HuH-7 (cell line): ENCODE measurements at regions not wholly inside any gene's neighbourhood (a gene's known extent, or its start where the extent isn't known, plus 50 kb on each side); places are given as distances from the start of the nearest gene placed in this dataset.

ENCODE experiments used
- DNase-seq: peaks from one replicate; pipeline ENCODE4 v3.0.0; 2011; ENCODE audit warnings: low spot score

DNA sequence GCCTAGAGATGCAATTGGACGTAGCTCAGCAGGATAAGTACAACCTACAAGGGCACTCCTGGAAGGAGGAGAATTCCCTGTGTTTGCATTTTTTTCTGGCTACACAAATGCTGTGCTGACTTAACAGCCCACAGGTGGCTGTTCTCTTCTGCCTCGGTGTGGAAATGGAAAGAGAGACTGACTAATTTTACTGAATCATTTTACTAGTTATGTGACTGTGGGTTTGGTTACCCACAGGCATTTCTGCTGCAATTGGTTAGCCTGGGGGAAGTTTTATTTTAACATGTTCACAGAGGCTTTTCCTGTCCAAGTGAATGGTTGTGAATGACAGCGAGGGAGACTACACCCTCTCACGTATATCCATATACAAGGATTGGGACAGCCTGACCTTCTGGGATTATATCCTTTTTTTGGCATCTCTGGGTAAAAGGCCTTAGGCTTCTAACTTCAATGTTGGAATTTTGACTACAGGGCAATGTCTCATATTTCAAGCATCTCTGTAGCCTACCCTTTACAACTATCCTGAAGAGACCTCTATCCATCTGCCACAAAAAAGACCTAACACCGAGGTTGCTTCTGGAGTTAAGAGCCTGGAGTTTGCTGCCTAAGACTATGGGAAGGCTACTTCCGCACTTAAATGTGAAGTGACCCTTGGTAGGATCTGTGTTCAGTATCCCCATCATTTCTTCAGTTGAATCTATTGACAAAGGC is 67.2 kb upstream of the TP63 start:
- no peak for DNase-seq

DNA sequence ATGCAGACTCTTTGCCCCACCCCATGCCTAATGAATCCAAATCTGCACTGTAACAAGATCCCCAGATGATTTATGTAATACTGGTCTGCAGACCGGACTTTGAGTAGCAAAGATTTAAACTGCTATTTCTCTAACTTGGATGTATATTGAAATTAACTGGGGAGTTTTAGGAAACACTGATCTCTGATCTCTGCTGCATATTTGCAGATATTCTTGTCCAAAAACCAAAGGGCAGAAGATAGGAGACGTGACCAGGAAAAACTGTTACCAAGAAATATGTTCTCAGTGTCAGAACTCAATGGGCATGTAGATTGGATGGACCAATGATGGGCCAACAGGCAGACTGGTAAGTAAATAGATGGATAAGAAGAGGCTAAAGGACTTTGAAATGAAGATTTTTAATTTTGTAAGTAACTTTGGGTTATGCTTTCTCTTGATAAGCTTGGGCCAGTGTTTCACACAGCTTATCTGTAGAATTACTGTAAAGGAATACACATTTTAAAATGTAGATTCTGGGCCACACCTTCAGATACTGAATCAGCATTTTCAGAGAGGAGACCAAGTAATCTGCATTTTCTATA is 64.5 kb upstream of the TP63 start:
- no peak for DNase-seq

DNA sequence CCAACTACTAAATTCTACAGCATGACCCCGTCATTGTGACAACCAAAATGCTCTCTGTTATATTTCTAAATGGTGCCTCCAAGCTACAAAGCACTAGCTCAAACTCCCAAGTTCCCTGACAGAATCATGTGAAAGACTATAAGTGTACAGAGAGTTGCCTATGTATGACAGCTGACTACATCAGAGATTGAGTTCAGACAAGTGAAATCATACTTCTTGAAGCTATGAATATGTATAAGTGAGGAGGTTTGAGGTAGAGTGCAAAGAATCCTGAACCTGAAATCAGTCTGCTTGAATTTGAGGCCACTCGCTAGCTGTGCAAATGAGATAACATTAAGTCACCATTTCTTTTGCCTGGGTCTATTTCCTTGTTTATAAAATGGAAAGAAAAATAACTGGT is 63.9 kb upstream of the TP63 start:
- DNase-seq = no peak

DNA sequence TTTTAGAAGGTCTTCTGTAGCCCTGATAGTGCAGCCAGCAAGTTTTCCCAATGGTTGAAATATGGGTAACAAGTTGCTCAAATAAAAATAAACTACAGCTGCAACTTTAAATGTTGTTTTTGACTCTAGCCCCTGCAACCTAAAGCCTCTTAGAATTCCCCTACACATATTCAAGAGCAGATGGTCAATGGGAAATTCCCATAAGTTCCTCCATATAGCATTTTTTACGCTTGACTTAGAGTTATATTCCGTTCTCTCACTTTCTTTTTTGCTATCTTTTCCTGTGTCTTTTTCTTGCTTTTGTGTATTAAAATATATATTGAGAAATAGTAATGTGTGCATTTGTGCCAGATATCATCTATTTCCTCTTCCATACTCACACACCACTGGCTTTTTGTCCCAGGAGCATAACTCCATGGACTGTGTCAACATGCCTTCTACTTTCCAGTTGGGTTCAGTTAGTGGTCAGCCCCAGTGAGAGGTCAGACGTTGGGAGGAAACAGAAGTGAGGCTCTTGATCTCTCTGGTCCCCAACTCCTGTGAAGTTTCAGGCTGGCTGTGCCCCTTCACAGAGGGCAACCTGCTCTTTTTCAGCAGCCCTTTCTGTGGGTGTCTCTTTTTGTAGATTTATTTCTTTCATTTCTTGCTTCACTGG is 63.3 kb upstream of the TP63 start:
- no peak for DNase-seq

DNA sequence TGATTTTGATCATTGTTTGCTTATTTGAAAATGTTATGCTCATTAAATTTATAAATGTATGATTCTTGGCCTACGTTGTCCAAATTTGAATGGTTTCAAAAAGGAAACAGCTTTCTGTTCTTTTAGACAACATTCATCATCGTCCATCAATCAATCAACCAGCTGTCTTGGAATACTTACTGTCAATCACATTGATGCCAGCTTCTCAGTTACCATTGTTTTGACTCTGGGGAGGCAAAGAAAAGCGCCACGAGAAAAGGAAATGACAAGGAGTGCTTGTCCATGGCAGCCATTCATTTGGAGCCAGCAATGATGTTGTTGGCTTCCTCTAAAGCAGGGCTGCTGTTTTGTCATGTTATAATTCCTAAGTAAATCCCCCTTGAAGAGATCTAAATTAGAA is 62.2 kb upstream of the TP63 start:
- no peak for DNase-seq

DNA sequence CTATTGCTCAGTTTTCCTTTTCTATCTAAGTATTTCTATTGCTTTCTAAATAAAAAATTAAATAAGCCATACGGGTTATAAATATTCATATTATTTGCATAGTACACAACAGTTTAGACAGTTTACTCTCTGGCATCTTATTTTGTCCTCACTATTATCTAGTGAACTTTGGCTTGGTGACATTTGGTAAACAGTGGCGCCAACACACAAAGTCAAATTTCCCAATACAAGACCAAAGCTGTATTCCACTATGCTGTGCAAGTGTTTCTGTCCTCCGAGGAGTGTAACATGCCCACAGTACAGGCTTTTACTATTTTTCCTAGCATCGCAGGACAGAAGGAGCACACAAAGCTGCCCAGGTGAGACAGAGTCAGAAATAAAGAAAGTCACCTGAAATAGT is 61.7 kb upstream of the TP63 start:
- no peak for DNase-seq

DNA sequence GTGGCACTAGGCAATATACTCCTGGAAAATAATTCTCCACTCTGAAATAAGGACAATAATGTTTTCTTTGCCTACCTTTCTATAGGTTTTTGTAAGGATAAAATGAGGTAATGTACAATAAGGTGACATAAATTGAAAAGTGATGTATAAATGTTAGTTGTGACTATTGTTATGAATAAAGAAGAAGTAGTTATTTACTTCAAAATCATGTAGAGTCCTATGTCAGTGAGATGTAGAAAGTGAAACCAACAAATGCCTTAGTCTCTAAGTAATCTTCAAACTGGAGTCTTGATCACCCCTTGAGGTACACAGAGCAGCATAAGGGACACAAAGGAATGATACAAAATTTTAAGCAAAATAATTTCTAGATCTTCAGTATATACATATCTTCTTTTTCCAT is 60.3 kb upstream of the TP63 start:
- DNase-seq = no peak

DNA sequence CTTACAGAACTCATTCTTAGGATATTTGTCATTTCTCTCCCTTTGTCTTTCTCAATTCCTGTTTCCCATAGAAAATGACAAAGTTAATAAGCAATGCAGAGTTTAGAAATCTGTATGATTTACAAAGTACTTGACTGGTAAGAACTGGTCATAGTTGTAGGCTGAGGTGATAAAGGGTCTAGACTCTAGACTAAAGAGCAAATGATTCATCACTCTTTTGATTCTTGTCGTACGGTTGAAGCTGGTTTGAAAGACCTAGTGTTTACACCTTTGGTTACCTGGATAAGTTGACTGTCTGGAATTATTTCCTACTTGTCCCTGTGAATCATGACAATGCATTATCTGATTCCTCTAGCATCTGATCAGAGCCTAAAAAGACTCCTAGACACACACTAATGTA is 58.9 kb upstream of the TP63 start:
- DNase-seq = no peak

DNA sequence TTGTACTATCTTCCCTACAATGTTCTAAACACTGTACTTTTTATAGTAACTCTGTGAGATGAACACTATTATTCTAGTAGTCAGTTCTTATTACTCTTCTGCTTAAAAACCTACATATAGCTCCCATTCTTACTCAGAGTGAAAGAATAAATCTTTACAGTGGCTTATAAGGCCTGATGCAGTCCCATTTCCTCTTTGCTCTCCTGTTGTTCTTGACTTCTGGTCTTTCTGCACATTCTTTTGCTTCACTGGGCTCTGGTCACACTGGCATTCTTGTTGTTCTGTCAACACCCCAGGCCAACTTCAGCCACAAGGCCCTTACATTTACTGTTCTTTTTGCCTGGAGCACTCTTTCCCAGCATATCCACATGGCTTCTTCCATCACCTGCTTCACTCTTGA is 58.2 kb upstream of the TP63 start:
- no peak for DNase-seq

DNA sequence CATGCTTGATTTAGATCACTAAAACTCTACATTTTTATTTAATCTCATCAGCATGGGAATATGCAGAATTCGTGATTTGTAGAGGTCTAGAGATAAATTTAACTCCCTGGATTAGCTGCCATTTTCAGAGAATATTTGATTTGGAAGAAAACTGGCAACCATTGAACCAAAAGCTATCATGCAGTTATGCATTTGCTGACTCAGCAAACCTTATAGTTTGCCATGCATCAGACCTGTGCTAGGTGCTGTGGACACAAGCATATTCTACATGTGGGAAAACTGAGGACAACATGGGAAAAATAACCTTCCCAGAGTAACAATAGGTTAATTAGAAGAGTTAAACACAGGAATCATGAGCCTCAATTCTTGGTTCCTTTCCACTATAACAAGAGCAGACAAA is 54.7 kb upstream of the TP63 start:
- DNase-seq = no peak

DNA sequence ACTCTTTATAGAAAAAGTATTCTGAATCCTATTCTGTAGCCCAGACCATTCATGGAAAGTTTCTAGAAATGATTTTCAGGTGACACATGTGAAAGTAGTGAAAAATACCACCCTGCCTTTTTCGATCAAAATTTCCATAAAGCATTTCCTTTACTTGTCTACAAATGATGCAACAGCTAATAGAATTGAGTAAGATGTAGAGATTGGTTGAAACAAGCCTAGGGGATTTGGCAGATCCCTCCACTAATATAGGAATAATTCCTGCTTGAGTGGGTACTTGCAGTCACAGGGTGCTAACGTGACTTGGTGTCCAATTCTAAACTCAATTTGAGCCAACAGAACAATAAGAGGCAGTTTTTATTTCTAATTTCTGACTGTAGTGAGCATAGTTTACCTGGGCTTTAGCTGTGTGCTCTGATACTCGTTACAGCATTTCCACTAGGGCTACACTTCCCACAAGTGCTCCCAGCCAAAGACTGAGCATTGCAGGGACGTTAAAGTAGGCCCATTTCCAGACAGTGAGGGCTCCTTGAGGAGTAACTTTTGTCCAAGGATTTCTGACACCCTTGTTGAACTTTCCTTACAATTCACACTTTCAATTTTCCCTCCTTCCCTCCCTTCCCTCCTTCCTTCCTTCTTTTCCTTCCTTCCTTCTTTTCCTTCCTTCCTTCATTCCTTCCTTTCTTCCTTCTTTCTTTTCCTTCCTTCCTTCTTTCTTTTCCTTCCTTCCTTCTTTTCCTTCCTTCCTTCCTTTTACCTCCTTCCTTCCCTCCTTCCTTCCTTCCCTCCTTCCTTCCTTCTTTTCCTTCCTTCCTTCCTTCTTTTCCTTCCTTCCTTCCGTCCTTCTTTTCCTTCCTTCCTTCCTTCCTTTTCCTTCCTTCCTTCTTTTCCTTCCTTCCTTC is 53.9 kb upstream of the TP63 start:
- no peak for DNase-seq

DNA sequence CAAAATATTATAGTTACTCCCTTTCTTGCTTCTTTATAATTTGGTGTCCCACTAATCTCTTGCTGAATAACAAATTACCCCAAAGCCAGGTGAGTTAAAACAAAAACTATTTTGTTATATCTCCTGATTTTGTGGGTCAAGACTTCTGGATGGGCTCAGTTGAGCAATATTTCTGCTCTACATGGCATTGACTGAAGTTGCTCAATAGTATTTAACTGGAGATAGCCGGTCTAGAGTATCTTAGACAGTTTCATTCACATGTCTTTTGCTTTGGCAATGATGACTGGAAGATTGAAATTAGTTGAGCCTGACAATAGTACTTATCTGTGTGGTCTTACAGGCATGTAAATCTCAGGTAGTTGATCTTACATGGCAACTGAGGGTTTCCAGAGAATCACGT is 51.0 kb upstream of the TP63 start:
- DNase-seq = no peak
